GM23338 (cell line): ENCODE measurements at regions not wholly inside any gene's neighbourhood (a gene's known extent, or its start where the extent isn't known, plus 50 kb on each side); places are given as distances from the start of the nearest gene placed in this dataset.

ENCODE experiments used
- ATAC-seq: fragments of 200-7000 bp; cut with Tn5 transposase; 3 replicates; pipeline ENCODE4 v1.9.1; 2020
- DNase-seq: peaks from one replicate; pipeline ENCODE4 v3.0.0-alpha.2; 2015; ENCODE audit warnings: low spot score
- H2AFZ ChIP-seq: fragments of 200-600 bp; sonication (generic); 2 replicates; pipeline ENCODE4 v1.8.0; 2016; ENCODE audit warnings: antibody characterized with exemption, mild to moderate bottlenecking, moderate library complexity
- H3F3A ChIP-seq: fragments of 200-600 bp; sonication (generic); replicated peaks from 2 replicates; pipeline ENCODE4 v1.8.0; 2017; ENCODE audit warnings: antibody characterized with exemption, mixed run types, low read depth
- H3K27ac ChIP-seq: fragments of 200-600 bp; sonication (generic); 2 replicates; pipeline ENCODE4 v1.6.1; 2016; ENCODE audit warnings: low read depth
- H3K27me3 ChIP-seq: fragments of 200-600 bp; sonication (generic); 2 replicates; pipeline ENCODE4 v1.8.0; 2016; ENCODE audit warnings: mild to moderate bottlenecking, mixed run types, moderate library complexity; ENCODE audit not compliant: insufficient read depth
- H3K36me3 ChIP-seq: fragments of 200-600 bp; sonication (generic); 2 replicates; pipeline ENCODE4 v1.8.0; 2016; ENCODE audit warnings: mild to moderate bottlenecking; ENCODE audit not compliant: insufficient read depth
- H3K4me1 ChIP-seq: fragments of 200-600 bp; sonication (generic); 2 replicates; pipeline ENCODE4 v1.8.0; 2016; ENCODE audit warnings: mild to moderate bottlenecking, moderate library complexity; ENCODE audit not compliant: insufficient read depth
- H3K4me2 ChIP-seq: fragments of 200-600 bp; sonication (generic); 2 replicates; pipeline ENCODE4 v1.7.1; 2017; ENCODE audit warnings: mixed run types
- H3K4me3 ChIP-seq: fragments of 200-600 bp; sonication (generic); 2 replicates; pipeline ENCODE4 v1.6.1; 2016; ENCODE audit warnings: mixed run types
- H3K79me2 ChIP-seq: fragments of 200-600 bp; sonication (generic); replicated peaks from 2 replicates; pipeline ENCODE4 v1.8.0; 2017; ENCODE audit warnings: mild to moderate bottlenecking; ENCODE audit not compliant: insufficient read depth
- H3K9me2 ChIP-seq: fragments of 200-600 bp; sonication (generic); 2 replicates; pipeline ENCODE4 v1.8.0; 2017; ENCODE audit not compliant: insufficient read depth
- H4K20me1 ChIP-seq: fragments of 200-600 bp; sonication (generic); replicated peaks from 2 replicates; pipeline ENCODE4 v1.8.0; 2017; ENCODE audit warnings: mild to moderate bottlenecking; ENCODE audit not compliant: insufficient read depth
- H3K27ac Mint-ChIP-seq: 2 replicates; pipeline ENCODE4 v1.8.0; 2020; ENCODE audit warnings: inconsistent platforms, mild to moderate bottlenecking, moderate library complexity, mixed read lengths
- H3K27me3 Mint-ChIP-seq: 3 replicates; pipeline ENCODE4 v1.8.0; 2022; ENCODE audit warnings: low read depth, mild to moderate bottlenecking, moderate library complexity, mixed read lengths, inconsistent platforms; ENCODE audit not compliant: insufficient read depth, poor library complexity
- H3K36me3 Mint-ChIP-seq: 3 replicates; pipeline ENCODE4 v1.8.0; 2021; ENCODE audit warnings: low read depth, mild to moderate bottlenecking, inconsistent platforms, moderate library complexity, mixed read lengths
- H3K4me1 Mint-ChIP-seq: 3 replicates; pipeline ENCODE4 v1.8.0; 2020; ENCODE audit warnings: mild to moderate bottlenecking, inconsistent platforms, mixed read lengths
- H3K4me3 Mint-ChIP-seq: 3 replicates; pipeline ENCODE4 v1.8.0; 2021; ENCODE audit warnings: moderate library complexity, mild to moderate bottlenecking, inconsistent platforms, mixed read lengths
- H3K9me3 Mint-ChIP-seq: 3 replicates; pipeline ENCODE4 v1.8.0; 2020; ENCODE audit warnings: moderate library complexity, mild to moderate bottlenecking, inconsistent platforms, mixed read lengths
- ZNF462 ChIP-seq: fragments of 250-450 bp; sonication (Bioruptor Pico); IDR thresholded peaks from 2 replicates; pipeline ENCODE4 v1.5.0; 2020; ENCODE audit warnings: mild to moderate bottlenecking, moderate library complexity

DNA sequence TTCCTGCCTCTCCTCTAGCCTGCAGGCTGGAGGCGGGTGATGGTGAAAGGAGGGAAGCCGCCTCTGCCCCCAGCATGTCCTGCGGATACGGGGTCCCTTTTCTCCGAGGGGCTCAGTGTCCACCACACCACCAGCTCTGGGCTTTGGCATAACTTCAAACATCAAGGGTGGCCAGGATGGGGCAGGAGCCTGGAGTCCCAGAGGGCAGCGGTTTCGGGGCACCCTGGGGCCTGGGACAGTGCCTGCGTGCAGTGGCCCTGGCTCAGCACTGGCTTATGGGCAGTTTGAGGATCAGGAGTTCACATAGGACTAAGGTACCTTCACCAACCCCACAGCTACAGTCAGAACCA, 85.5 kb upstream of the GPC1 start:
- H3K9me3 Mint-ChIP-seq: peaks cover 11% of the 10 kb centered on the region; the same call in 2 of the 3 replicates

More for the DNA sequence above, 85.5 kb upstream of the GPC1 start:
- Histone ChIP-seq H3K4me1 (no peaks in the 10 kb centered on the region), H3K36me3 (no peaks in the 10 kb centered on the region), H3K27me3 (no peaks in the 10 kb centered on the region), H3K79me2 (no peaks in the 10 kb centered on the region), H3K27ac (no peak overlapping the region), H3K4me2 (no peak overlapping the region), H3K4me3 (no peak overlapping the region), H3K9me2 (no peaks in the 10 kb centered on the region), H2AFZ (no peak overlapping the region), H4K20me1 (no peaks in the 10 kb centered on the region), H3F3A (no peaks in the 10 kb centered on the region)
- H3K27me3 Mint-ChIP-seq: peaks cover 3% of the 10 kb centered on the region
- DNase-seq: no peak
- H3K4me1 Mint-ChIP-seq: no peaks in the 10 kb centered on the region
- H3K36me3 Mint-ChIP-seq: no peaks in the 10 kb centered on the region; the same call in 2 of the 3 replicates
- TF ChIP-seq ZNF462 (CRISPR knock-in tag): no peak
- H3K27ac Mint-ChIP-seq: no peak overlapping the region
- H3K4me3 Mint-ChIP-seq: no peak overlapping the region
- ATAC-seq: no peak
